ENCODE measurements at regions not wholly inside any gene's neighbourhood (a gene's known extent, or its start where the extent isn't known, plus 50 kb on each side); places are given as distances from the start of the nearest gene placed in this dataset.

DNA sequence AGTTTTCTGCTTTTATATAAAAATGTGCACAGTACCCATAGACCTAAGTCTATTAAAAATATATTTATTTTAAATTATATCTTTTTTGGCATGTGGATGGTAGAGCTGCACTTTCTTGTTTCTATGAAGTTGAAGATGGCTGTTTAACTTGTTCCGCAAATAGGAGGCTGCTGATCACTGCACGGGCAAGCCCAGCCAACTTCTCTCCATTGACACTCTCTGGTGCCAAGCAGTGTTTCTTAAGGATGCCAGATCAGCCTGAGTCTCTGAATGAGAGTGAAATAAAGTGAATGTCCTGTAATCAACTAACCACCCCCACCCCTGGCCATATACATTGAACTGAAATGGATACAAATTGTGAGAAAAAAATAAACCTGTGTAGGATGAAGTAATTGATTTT, 202.9 kb upstream of the KLHL1 start:
- no peak overlapping the region for H3K27ac ChIP-seq
- H3K27me3 ChIP-seq, result no peaks in the 10 kb centered on the region
- H3K4me3 ChIP-seq, result no peak overlapping the region
- no peaks in the 10 kb centered on the region for H3K36me3 ChIP-seq
- H3K4me1 ChIP-seq, result no peaks in the 10 kb centered on the region
- no peak for TF ChIP-seq POLR2A (IDR thresholded peaks at IDR 0.05)
- no peak for TF ChIP-seq CTCF (IDR thresholded peaks at IDR 0.05)
- TF ChIP-seq POLR2AphosphoS5 (IDR thresholded peaks at IDR 0.05), result no peak
- no peak for TF ChIP-seq EP300 (IDR thresholded peaks at IDR 0.05)
- intact Hi-C loops (cut with DNase I), result no loop called here
- H3K9me3 ChIP-seq, result no peaks in the 10 kb centered on the region
- no peak for DNase-seq
- WGBS, 2 donors, result 76 to 87% methylated on average over 2 of the region's 2 CpGs

- intact Hi-C loops (cut with DNase I), result no loop called here
- Histone ChIP-seq H3K9me3 (no peaks in the 10 kb centered on the region), H3K4me1 (no peaks in the 10 kb centered on the region), H3K36me3 (no peaks in the 10 kb centered on the region), H3K27ac (no peak overlapping the region), H3K4me3 (no peak overlapping the region), H3K27me3 (no peaks in the 10 kb centered on the region)
- TF ChIP-seq POLR2A (IDR thresholded peaks at IDR 0.05) (no peak), CTCF (IDR thresholded peaks at IDR 0.05) (no peak), EP300 (IDR thresholded peaks at IDR 0.05) (no peak), POLR2AphosphoS5 (IDR thresholded peaks at IDR 0.05) (no peak)
- 28 to 31% methylated on average over 4 of the region's 4 CpGs for WGBS, 2 donors
- no peak for DNase-seq
Measured at GRCh38 chr13:70310396-70311119, 202.3 kb upstream of the KLHL1 start.

DNA sequence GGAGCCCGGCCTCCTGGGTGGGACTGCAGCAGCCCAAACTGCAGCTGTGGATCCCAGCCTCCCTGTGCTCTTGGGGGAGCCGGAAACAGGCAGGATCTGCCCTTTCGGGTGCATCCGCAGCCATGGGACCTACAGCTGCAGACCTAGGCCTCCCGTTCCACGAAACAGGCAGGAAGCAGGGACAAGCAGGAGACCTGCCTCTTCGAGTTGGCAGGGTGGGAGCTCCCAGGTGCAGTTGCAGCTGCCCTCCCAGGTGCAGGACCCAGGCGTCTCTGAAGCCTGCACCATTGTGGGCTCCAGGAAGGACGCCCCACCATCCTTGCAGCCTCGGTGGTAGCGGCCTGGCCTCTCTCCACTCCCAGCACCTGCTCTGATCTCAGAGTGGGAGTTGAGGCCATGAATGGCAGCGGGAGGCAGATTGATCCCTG, 189.0 kb upstream of the KLHL1 start:
- peak; percentile 53 for DNase-seq
- Histone ChIP-seq H3K27ac (no peak overlapping the region), H3K4me1 (no peaks in the 10 kb centered on the region), H3K27me3 (no peaks in the 10 kb centered on the region), H3K4me3 (no peak overlapping the region), H3K9me3 (peaks cover 0 to 2% (median under 1%) of the 10 kb centered on the region in 4 donors), H3K36me3 (no peaks in the 10 kb centered on the region)
- WGBS, 2 donors, result 86 to 91% methylated on average over 12 of the region's 12 CpGs
- intact Hi-C loops (cut with DNase I), result no loop called here
- TF ChIP-seq CTCF (IDR thresholded peaks at IDR 0.05) (no peak), POLR2A (IDR thresholded peaks at IDR 0.05) (no peak), POLR2AphosphoS5 (IDR thresholded peaks at IDR 0.05) (no peak), EP300 (IDR thresholded peaks at IDR 0.05) (no peak)

GRCh38 chr13:70284371-70284770, 176.1 kb upstream of the KLHL1 start:
- DNase-seq, result no peak
- TF ChIP-seq POLR2A (IDR thresholded peaks at IDR 0.05), result no peak
- H3K36me3 ChIP-seq, result no peaks in the 10 kb centered on the region
- no peak overlapping the region for H3K4me3 ChIP-seq
- no peaks in the 10 kb centered on the region for H3K27me3 ChIP-seq
- WGBS, 2 donors, result 23 to 47% methylated on average over 1 of the region's 1 CpG
- intact Hi-C loops (cut with DNase I), result no loop called here
- no peaks in the 10 kb centered on the region for H3K9me3 ChIP-seq
- no peaks in the 10 kb centered on the region for H3K4me1 ChIP-seq
- H3K27ac ChIP-seq, result no peak overlapping the region

DNA sequence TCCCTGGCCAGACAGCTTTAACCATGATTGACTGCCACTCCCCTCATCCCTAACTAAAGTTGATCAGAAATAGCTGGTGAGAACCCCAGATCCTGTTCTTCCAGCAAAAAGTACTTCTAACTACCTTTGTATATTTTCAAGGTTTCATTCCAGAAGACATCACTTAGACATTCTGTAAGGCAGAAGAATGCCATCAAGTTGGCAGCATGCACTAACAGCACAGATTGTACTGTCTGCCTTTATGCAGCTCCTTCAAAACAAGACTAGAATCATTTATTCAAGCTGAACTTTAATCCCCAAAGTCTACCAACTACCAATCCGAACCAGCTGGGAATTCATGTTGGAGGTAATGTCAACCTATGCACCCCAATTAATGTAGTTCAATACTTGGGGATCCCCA, 167.6 kb upstream of the KLHL1 start:
- H3K4me3 ChIP-seq, result no peak overlapping the region
- WGBS, 2 donors, result 59 to 71% methylated on average over 1 of the region's 1 CpG
- no peaks in the 10 kb centered on the region for H3K27me3 ChIP-seq
- no peaks in the 10 kb centered on the region for H3K4me1 ChIP-seq
- no peak for DNase-seq
- no peak for TF ChIP-seq EP300 (IDR thresholded peaks at IDR 0.05)
- no peak for TF ChIP-seq CTCF (IDR thresholded peaks at IDR 0.05)
- no peak for TF ChIP-seq POLR2AphosphoS5 (IDR thresholded peaks at IDR 0.05)
- no peak for TF ChIP-seq POLR2A (IDR thresholded peaks at IDR 0.05)
- intact Hi-C loops (cut with DNase I), result no loop called here
- H3K9me3 ChIP-seq, result no peaks in the 10 kb centered on the region
- no peak overlapping the region for H3K27ac ChIP-seq
- H3K36me3 ChIP-seq, result no peaks in the 10 kb centered on the region

All from sigmoid colon (tissue), 6 donors.